HCT116 (cell line): ENCODE measurements at regions not wholly inside any gene's neighbourhood (a gene's known extent, or its start where the extent isn't known, plus 50 kb on each side); places are given as distances from the start of the nearest gene placed in this dataset.

Experiments used
- ATAC-seq: fragments of 200-7000 bp; cut with Tn5 transposase; 2 replicates; pipeline ENCODE4 v1.9.1; 2020; ENCODE audit warnings: mild to moderate bottlenecking, moderate library complexity
- BruUV-seq: library from RNA; stranded (reverse); fragments of 400-500 nt; replicated peaks from 2 replicates; lab custom pipeline; 2021; lab: Mats Ljungman, UMichigan
- CTCF ChIA-PET: fragments of 300-600 bp; sonication (Branson Sonifier 250); formaldehyde crosslinking; loops from one replicate; lab custom pipeline; 2021; ENCODE audit warnings: antibody characterized with exemption; lab: Charles Lee
- POLR2A ChIA-PET: fragments of 300-600, 350-600 bp; sonication (Branson Sonifier 250); formaldehyde crosslinking; loops from one replicate; lab custom pipeline; 2021; ENCODE audit warnings: antibody characterized with exemption; lab: Charles Lee
- RAD21 ChIA-PET, 2 experiments: fragments of 300-600 bp; sonication (Branson Sonifier 250); formaldehyde crosslinking; loops; one replicate each; lab custom pipeline; 2023; ENCODE audit warnings: low total read pairs in 2 of 2; ENCODE audit not compliant: uncharacterized antibody in 2 of 2, unreplicated experiment in 2 of 2, low non-redundant PET in 1 of 2; lab: Charles Lee
- DNase-seq: peaks from one replicate; pipeline ENCODE4 v3.0.0-alpha.2; 2010; ENCODE audit warnings: low read depth, low spot score
- H2AFZ ChIP-seq: fragments of 200-600 bp; shearing (Covaris generic), sonication (generic); 2 replicates; pipeline ENCODE4 v1.6.1; 2017; ENCODE audit warnings: low read depth, mixed run types, mixed read lengths, antibody characterized with exemption, low read length; ENCODE audit not compliant: poor library complexity, severe bottlenecking
- H3K27ac ChIP-seq: 2 replicates; pipeline ENCODE4 v1.5.1; 2012; ENCODE audit warnings: low read depth, low read length
- H3K27me3 ChIP-seq: fragments of 200-600 bp; sonication (generic); 2 replicates; pipeline ENCODE4 v1.6.1; 2016; ENCODE audit warnings: mixed run types, low read length, mixed read lengths; ENCODE audit not compliant: insufficient read depth
- H3K36me3 ChIP-seq, 2 experiments: fragments of 200-500 bp in 1 of 2; fragments of 200-600 bp in 1 of 2; sonication (Bioruptor generic) in 1 of 2; sonication (generic) in 1 of 2; 2 replicates each; pipeline versions ENCODE4 v1.5.1 to v1.6.1; 2014 to 2016; ENCODE audit warnings: low read length in 2 of 2, inconsistent platforms in 1 of 2, mixed read lengths in 1 of 2, mixed run types in 1 of 2; ENCODE audit not compliant: insufficient read depth in 2 of 2, control insufficient read depth in 1 of 2
- H3K4me1 ChIP-seq, 2 experiments: fragments of 200-600 bp in 1 of 2; sonication (generic) in 1 of 2; 2 replicates each; pipeline versions ENCODE4 v1.5.1 to v1.6.1; 2012 to 2017; ENCODE audit warnings: low read length in 2 of 2, inconsistent platforms in 1 of 2, mild to moderate bottlenecking in 1 of 2, mixed read lengths in 1 of 2, mixed run types in 1 of 2, moderate library complexity in 1 of 2; ENCODE audit not compliant: insufficient read depth in 2 of 2, control insufficient read depth in 1 of 2
- H3K4me2 ChIP-seq: fragments of 200-600 bp; sonication (generic); 2 replicates; pipeline ENCODE4 v1.6.1; 2017; ENCODE audit warnings: mixed run types, low read length, mixed read lengths
- H3K4me3 ChIP-seq, 2 experiments: fragments of 200-600 bp in 1 of 2; sonication (generic) in 1 of 2; replicated peaks in 1 of 2; 2 replicates each; pipeline ENCODE4 v1.5.1; 2011 to 2016; ENCODE audit warnings: low read length in 2 of 2, control low read depth in 1 of 2, low read depth in 1 of 2, mild to moderate bottlenecking in 1 of 2, mixed read lengths in 1 of 2, mixed run types in 1 of 2
- H3K79me2 ChIP-seq: fragments of 200-600 bp; sonication (generic); 2 replicates; pipeline ENCODE4 v1.6.1; 2017; ENCODE audit warnings: mild to moderate bottlenecking, mixed run types, low read length, moderate library complexity, mixed read lengths; ENCODE audit not compliant: insufficient read depth
- H3K9ac ChIP-seq: fragments of 200-600 bp; sonication (generic); 2 replicates; pipeline ENCODE4 v1.6.1; 2016; ENCODE audit warnings: low read length, mixed read lengths
- H3K9me2 ChIP-seq: fragments of 200-600 bp; sonication (generic), shearing (Covaris generic); 2 replicates; pipeline ENCODE4 v1.6.1; 2017; ENCODE audit warnings: mixed run types, mild to moderate bottlenecking, moderate library complexity; ENCODE audit not compliant: insufficient read depth
- H3K9me3 ChIP-seq, 2 experiments: fragments of 200-500 bp in 1 of 2; fragments of 200-600 bp in 1 of 2; sonication (Bioruptor generic) in 1 of 2; sonication (generic) in 1 of 2; 2 replicates each; pipeline ENCODE4 v1.6.1; 2014 to 2017; ENCODE audit warnings: low read length in 2 of 2, mixed read lengths in 2 of 2, inconsistent platforms in 1 of 2, low read depth in 1 of 2, mild to moderate bottlenecking in 1 of 2, mixed run types in 1 of 2, moderate library complexity in 1 of 2; ENCODE audit not compliant: control insufficient read depth in 1 of 2, insufficient read depth in 1 of 2
- H4K20me1 ChIP-seq: fragments of 200-600 bp; sonication (generic), shearing (Covaris generic); 2 replicates; pipeline ENCODE4 v1.6.1; 2017; ENCODE audit warnings: mixed run types, mild to moderate bottlenecking, moderate library complexity; ENCODE audit not compliant: insufficient read depth
- RAD21 ChIP-seq: IDR thresholded peaks from 2 replicates; pipeline ENCODE4 v1.6.1; 2012; ENCODE audit warnings: low read depth, mild to moderate bottlenecking
- intact Hi-C: fragments of 100-400 bp; cut with micrococcal nuclease; formaldehyde crosslinking; loops from 2 replicates; pipeline ENCODE4 v1.10.0; 2022
- TF ChIP-seq, protein P1 (sequence below): IDR thresholded peaks from 2 replicates; pipeline ENCODE4 v1.6.1; 2012
- TF ChIP-seq, protein P2 (sequence below), 3 experiments: fragments of 200-600 bp in 1 of 3; sonication (generic) in 1 of 3; IDR thresholded peaks in 2 of 3; conservative IDR thresholded peaks in 1 of 3; 2 replicates each; pipeline ENCODE4 v1.5.1; 2012 to 2017; ENCODE audit warnings: low read depth in 2 of 3, low read length in 2 of 3, antibody characterized with exemption in 1 of 3, borderline replicate concordance in 1 of 3, control low read depth in 1 of 3, mild to moderate bottlenecking in 1 of 3, mixed read lengths in 1 of 3, mixed run types in 1 of 3, moderate library complexity in 1 of 3; ENCODE audit not compliant: insufficient read depth in 1 of 3

DNA sequence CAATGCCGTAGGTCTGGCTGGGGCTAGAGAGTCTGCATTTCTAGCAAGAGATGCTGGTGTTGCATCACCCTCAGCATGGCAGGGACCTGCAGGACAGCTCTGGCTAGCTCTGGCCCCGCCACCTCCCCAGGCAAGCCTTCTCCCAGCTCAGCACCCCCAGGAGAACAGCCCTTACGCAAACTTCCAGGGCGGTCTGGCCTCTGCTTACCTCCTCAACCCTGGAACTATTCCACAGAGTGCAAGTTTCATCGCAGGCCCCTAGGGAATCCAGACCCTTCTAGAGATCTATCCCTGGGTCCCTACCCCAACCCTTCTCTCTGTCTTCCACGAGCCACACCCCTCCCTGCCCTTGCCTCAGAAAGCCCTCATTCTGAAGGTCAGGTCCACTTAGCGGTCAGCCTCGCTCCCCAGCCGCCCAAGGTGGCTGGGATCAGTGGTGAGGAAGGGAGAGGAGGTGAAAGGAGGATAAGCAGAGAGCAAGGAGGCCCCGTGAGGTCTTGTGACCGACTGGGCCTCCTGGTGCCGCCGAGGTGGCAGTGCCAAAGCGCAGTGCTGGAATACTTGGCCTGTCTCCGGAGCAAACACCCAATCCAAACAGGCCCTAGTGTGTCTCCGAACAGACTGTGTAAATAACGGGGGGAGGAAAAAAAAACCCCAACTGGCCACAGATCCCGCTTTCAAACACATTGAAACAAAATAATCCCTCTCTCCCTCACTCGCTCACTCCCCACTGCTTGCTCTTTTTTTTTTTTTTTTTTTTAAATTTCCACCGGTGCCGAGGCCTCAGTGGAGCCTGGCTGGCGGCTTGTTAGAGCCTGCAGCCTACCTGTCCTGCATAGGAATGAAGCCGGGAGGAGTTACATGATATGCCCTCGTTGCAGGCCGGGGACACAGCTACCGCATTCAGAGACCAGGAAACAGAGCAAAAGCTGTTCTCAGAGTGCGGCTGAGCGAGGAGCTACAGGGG lies 380.9 kb downstream of the SOX9 start:
- intact Hi-C loops, result no loop called here
- no peak overlapping the region for H2AFZ ChIP-seq
- H3K27me3 ChIP-seq, result no peaks in the 10 kb centered on the region
- H3K9me2 ChIP-seq, result no peaks in the 10 kb centered on the region
- H3K9me3 ChIP-seq, result no peaks in the 10 kb centered on the region
- no peak overlapping the region for H3K4me3 ChIP-seq
- ChIA-PET RAD21 (no interaction called here), POLR2A (interaction anchor here (0.7 kb wide), 1 partner anchor 212 kb away, joined by 3 read pairs; no protein-coding TSS in a partner anchor), CTCF (interaction anchor here (0.6 kb wide), 1 partner anchor 424 kb away, joined by 3 read pairs; no protein-coding TSS in a partner anchor)
- TF ChIP-seq, protein P1, sequence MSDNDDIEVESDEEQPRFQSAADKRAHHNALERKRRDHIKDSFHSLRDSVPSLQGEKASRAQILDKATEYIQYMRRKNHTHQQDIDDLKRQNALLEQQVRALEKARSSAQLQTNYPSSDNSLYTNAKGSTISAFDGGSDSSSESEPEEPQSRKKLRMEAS, result 0 out of 2 replicates have a peak, but pooled peaks have one; percentile 15
- no peak for TF ChIP-seq RAD21
- H3K27ac ChIP-seq, result no peak overlapping the region
- H4K20me1 ChIP-seq, result peaks cover 3% of the 10 kb centered on the region; the same call in 1 of the 2 replicates
- H3K36me3 ChIP-seq, result no peaks in the 10 kb centered on the region
- no peak for ATAC-seq
- DNase-seq, result no peak
- peaks cover 0 to 6% of the 10 kb centered on the region in 2 experiments; a peak in 1 of 4 replicates for H3K4me1 ChIP-seq
- BruUV-seq, result no TSS peak
- no peak overlapping the region for H3K9ac ChIP-seq
- peaks cover 73% of the 10 kb centered on the region for H3K79me2 ChIP-seq
- no peak overlapping the region for H3K4me2 ChIP-seq

- H3K36me3 ChIP-seq, result no peaks in the 10 kb centered on the region
- ChIA-PET RAD21 (no interaction called here), CTCF (no interaction called here), POLR2A (interaction anchor here (0.7 kb wide), 1 partner anchor 211 kb away, joined by 3 read pairs; no protein-coding TSS in a partner anchor)
- intact Hi-C loops, result no loop called here
- H3K79me2 ChIP-seq, result peaks cover 77% of the 10 kb centered on the region
- H3K9me3 ChIP-seq, result no peaks in the 10 kb centered on the region
- ATAC-seq (no peak), DNase-seq (no peak)
- peaks cover 3% of the 10 kb centered on the region; the same call in 1 of the 2 replicates for H4K20me1 ChIP-seq
- BruUV-seq, result no TSS peak
- H3K4me1 ChIP-seq, result peaks cover 0 to 6% of the 10 kb centered on the region in 2 experiments; a peak in 1 of 4 replicates
- H3K4me2 ChIP-seq, result no peak overlapping the region
- TF ChIP-seq, protein P2, sequence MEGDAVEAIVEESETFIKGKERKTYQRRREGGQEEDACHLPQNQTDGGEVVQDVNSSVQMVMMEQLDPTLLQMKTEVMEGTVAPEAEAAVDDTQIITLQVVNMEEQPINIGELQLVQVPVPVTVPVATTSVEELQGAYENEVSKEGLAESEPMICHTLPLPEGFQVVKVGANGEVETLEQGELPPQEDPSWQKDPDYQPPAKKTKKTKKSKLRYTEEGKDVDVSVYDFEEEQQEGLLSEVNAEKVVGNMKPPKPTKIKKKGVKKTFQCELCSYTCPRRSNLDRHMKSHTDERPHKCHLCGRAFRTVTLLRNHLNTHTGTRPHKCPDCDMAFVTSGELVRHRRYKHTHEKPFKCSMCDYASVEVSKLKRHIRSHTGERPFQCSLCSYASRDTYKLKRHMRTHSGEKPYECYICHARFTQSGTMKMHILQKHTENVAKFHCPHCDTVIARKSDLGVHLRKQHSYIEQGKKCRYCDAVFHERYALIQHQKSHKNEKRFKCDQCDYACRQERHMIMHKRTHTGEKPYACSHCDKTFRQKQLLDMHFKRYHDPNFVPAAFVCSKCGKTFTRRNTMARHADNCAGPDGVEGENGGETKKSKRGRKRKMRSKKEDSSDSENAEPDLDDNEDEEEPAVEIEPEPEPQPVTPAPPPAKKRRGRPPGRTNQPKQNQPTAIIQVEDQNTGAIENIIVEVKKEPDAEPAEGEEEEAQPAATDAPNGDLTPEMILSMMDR (IDR thresholded peaks at IDR 0.05 in 2 of 3, conservative IDR thresholded peaks at IDR 0.05 in 1 of 3; ENCODE audit: borderline replicate concordance in 1 of 3, insufficient read depth in 1 of 3, low read depth in 2 of 3, low read length in 2 of 3), result no peak
- H3K9ac ChIP-seq, result no peak overlapping the region
- H2AFZ ChIP-seq, result no peak overlapping the region
- no peak overlapping the region for H3K27ac ChIP-seq
- H3K4me3 ChIP-seq, result no peak overlapping the region
- no peaks in the 10 kb centered on the region for H3K27me3 ChIP-seq
- no peaks in the 10 kb centered on the region for H3K9me2 ChIP-seq
These were observed 381.8 kb downstream of the SOX9 start for GRCh38 chr17:72502371-72503341.
